ENCODE measurements at regions not wholly inside any gene's neighbourhood (a gene's known extent, or its start where the extent isn't known, plus 50 kb on each side); places are given as distances from the start of the nearest gene placed in this dataset.

- Histone ChIP-seq H3K9me3 (no peaks in the 10 kb centered on the region), H3K4me1 (no peaks in the 10 kb centered on the region), H3K27me3 (no peaks in the 10 kb centered on the region), H3K4me3 (no peak overlapping the region), H3K36me3 (no peaks in the 10 kb centered on the region), H3K27ac (no peak overlapping the region)
- no peak for TF ChIP-seq CTCF (IDR thresholded peaks at IDR 0.05)
- FAIRE-seq (no peak), ATAC-seq (peak in 3 of 4 donors; percentile 37 to 57 (median 44)), DNase-seq (no peak)
- intact Hi-C loops (cut with DNase I), result no loop called here
Measured at GRCh38 chr10:113362645-113363091, 190.2 kb upstream of the HABP2 start.

GRCh38 chr10:113364227-113364626 lies 188.6 kb upstream of the HABP2 start:
- H3K9me3 ChIP-seq, result no peaks in the 10 kb centered on the region
- no peaks in the 10 kb centered on the region for H3K36me3 ChIP-seq
- no peak overlapping the region for H3K4me3 ChIP-seq
- intact Hi-C loops (cut with DNase I), result no loop called here
- no peak overlapping the region for H3K27ac ChIP-seq
- DNase-seq (no peak), ATAC-seq (no peak), FAIRE-seq (no peak)
- no peaks in the 10 kb centered on the region for H3K27me3 ChIP-seq
- WGBS, 2 donors, result 89 to 96% methylated on average over 3 of the region's 3 CpGs
- no peaks in the 10 kb centered on the region for H3K4me1 ChIP-seq
- TF ChIP-seq CTCF (IDR thresholded peaks at IDR 0.05), result no peak

GRCh38 chr10:113368666-113369364 lies 184.0 kb upstream of the HABP2 start:
- 62 to 75% methylated on average over 6 of the region's 6 CpGs for WGBS, 2 donors
- Histone ChIP-seq H3K27ac (no peak overlapping the region), H3K4me1 (no peaks in the 10 kb centered on the region), H3K36me3 (no peaks in the 10 kb centered on the region), H3K27me3 (no peaks in the 10 kb centered on the region), H3K9me3 (no peaks in the 10 kb centered on the region), H3K4me3 (no peak overlapping the region)
- no peak for TF ChIP-seq CTCF (IDR thresholded peaks at IDR 0.05)
- intact Hi-C loops (cut with DNase I), result no loop called here
- DNase-seq, result no peak
- no peak for ATAC-seq
- no peak for FAIRE-seq

- no peaks in the 10 kb centered on the region for H3K9me3 ChIP-seq
- WGBS, 2 donors, result 48 to 49% methylated on average over 5 of the region's 5 CpGs
- H3K27ac ChIP-seq, result no peak overlapping the region
- TF ChIP-seq CTCF (IDR thresholded peaks at IDR 0.05), result no peak
- FAIRE-seq, result no peak
- no peaks in the 10 kb centered on the region for H3K4me1 ChIP-seq
- no peak for DNase-seq
- no peak overlapping the region for H3K4me3 ChIP-seq
- no peak for ATAC-seq
- intact Hi-C loops (cut with DNase I), result no loop called here
- H3K27me3 ChIP-seq, result no peaks in the 10 kb centered on the region
- no peaks in the 10 kb centered on the region for H3K36me3 ChIP-seq
Measured at GRCh38 chr10:113369365-113369694, 183.5 kb upstream of the HABP2 start.

GRCh38 chr10:113376428-113376827 lies 176.4 kb upstream of the HABP2 start:
- DNase-seq (no peak), ATAC-seq (no peak), FAIRE-seq (no peak)
- WGBS, 2 donors, result 37 to 48% methylated on average over 1 of the region's 1 CpG
- H3K36me3 ChIP-seq, result no peaks in the 10 kb centered on the region
- H3K4me1 ChIP-seq, result no peaks in the 10 kb centered on the region
- intact Hi-C loops (cut with DNase I), result no loop called here
- H3K4me3 ChIP-seq, result no peak overlapping the region
- H3K27me3 ChIP-seq, result no peaks in the 10 kb centered on the region
- H3K9me3 ChIP-seq, result no peaks in the 10 kb centered on the region
- no peak for TF ChIP-seq CTCF (IDR thresholded peaks at IDR 0.05)
- no peak overlapping the region for H3K27ac ChIP-seq

All from pancreas (tissue), 10 donors.